Skeletal muscle satellite cell (primary cell): ENCODE measurements at regions not wholly inside any gene's neighbourhood (a gene's known extent, or its start where the extent isn't known, plus 50 kb on each side); places are given as distances from the start of the nearest gene placed in this dataset.

Source experiments
- H3K27me3 ChIP-seq: 2 replicates; pipeline ENCODE4 v1.7.0; 2013; ENCODE audit warnings: low read length; ENCODE audit not compliant: control insufficient read depth, insufficient read depth
- H3K36me3 ChIP-seq: 2 replicates; pipeline ENCODE4 v1.7.0; 2013; ENCODE audit warnings: mild to moderate bottlenecking, control low read depth, low read length; ENCODE audit not compliant: insufficient read depth
- H3K4me1 ChIP-seq: 2 replicates; pipeline ENCODE4 v1.7.0; 2013; ENCODE audit warnings: low read length; ENCODE audit not compliant: control insufficient read depth, insufficient read depth
- H3K4me2 ChIP-seq: 2 replicates; pipeline ENCODE4 v1.7.0; 2013; ENCODE audit warnings: mild to moderate bottlenecking, low read length
- H3K4me3 ChIP-seq: 2 replicates; pipeline ENCODE4 v1.7.0; 2013; ENCODE audit warnings: low read length
- H3K9ac ChIP-seq: 2 replicates; pipeline ENCODE4 v1.7.0; 2013; ENCODE audit warnings: mild to moderate bottlenecking, low read depth, low read length, moderate library complexity
- H3K9me3 ChIP-seq: replicated peaks from 2 replicates; pipeline ENCODE4 v1.7.0; 2013; ENCODE audit warnings: mild to moderate bottlenecking, control low read depth, low read length

DNA sequence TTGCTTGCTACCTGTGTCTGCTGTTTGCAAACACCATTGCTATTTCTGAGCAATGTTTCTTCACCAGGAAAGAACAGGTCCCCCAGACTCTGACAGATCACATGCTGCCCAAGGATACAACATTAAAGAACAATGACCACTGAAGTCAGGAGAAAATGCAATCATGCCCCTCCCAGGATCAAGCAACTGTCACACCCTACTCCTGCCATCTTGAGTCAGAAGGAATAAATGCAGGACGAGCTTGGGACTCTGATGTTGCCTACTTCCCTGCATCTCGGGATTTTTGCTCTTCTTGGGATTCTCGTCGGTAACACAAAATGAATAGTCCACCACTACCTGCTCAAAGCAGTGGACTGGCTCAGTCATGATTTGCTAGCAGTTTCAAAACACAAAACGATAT is 490.6 kb downstream of the COG6 start:
- H3K9ac ChIP-seq, result no peak overlapping the region
- no peaks in the 10 kb centered on the region for H3K9me3 ChIP-seq
- no peaks in the 10 kb centered on the region for H3K27me3 ChIP-seq
- H3K4me3 ChIP-seq, result no peak overlapping the region
- peaks cover 19% of the 10 kb centered on the region for H3K4me1 ChIP-seq
- no peaks in the 10 kb centered on the region for H3K36me3 ChIP-seq
- H3K4me2 ChIP-seq, result no peak overlapping the region

DNA sequence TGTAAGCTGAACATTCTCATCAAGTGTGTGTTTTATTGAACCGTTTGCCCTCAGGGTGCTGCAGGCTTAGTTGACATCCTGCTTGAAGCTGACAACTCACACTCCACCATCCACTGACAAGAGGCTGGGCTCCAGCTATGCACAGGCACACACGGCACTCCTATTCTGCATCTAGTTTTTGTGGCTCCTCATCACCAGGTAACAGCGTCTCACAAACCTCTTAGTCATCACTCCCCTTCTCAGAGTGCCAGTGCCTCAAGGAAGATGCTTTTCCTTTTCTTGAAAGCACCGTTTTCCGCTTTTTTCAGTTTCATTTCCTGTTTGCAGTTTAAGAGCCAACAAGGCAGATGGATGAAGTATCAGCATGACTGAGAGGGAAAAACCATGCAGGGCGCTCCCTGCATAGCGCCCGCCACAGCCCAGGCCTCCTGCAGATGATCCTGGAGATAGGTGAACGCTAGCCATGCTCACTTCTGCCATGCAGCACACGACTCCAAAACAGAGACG is 491.2 kb downstream of the COG6 start:
- Histone ChIP-seq H3K36me3 (no peaks in the 10 kb centered on the region), H3K4me1 (peaks cover 25% of the 10 kb centered on the region), H3K9me3 (no peaks in the 10 kb centered on the region), H3K9ac (no peak overlapping the region), H3K4me3 (no peak overlapping the region), H3K27me3 (no peaks in the 10 kb centered on the region), H3K4me2 (no peak overlapping the region)

DNA sequence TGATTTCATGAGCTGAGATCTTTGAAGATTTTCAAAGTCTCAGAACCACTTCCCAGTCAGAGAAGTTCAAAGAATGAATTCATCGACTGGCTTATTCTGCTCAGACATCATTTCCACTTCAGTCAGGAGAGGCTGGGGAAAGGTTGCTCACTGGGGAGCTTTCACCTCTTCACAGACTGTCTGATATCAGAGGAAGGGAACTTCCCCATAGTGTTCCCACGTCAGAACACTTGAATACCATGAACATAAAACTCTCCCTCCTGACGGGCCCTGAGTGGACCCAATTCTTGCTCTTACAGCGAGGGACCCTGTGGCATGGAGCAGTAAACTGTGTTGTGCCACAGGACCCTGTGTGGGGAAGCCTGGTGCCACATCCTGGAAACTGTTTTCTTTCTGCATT is 492.6 kb downstream of the COG6 start:
- Histone ChIP-seq H3K4me1 (peaks cover 35% of the 10 kb centered on the region), H3K9ac (no peak overlapping the region), H3K9me3 (no peaks in the 10 kb centered on the region), H3K27me3 (no peaks in the 10 kb centered on the region), H3K4me3 (no peak overlapping the region), H3K4me2 (no peak overlapping the region), H3K36me3 (no peaks in the 10 kb centered on the region)

DNA sequence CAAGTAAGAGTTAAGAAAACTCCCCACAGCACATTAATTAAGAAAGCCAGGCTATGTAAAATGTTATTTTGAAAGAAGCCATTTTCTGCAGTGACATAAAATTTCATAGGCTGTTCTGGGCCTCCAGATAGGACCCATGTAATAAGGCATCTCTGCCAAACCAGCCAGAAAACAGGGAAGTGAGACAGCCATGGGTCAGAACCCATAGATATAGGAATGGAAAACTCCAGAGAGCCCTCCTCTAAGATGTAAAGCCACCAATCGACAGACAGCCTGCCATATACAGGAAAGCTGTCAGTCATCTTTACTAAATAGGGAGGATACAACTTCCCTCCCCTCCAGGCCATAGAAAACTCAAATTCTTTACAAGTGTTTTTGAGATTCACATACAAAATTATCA is 493.3 kb downstream of the COG6 start:
- H3K9me3 ChIP-seq, result no peaks in the 10 kb centered on the region
- H3K4me2 ChIP-seq, result no peak overlapping the region
- no peak overlapping the region for H3K4me3 ChIP-seq
- no peaks in the 10 kb centered on the region for H3K27me3 ChIP-seq
- H3K36me3 ChIP-seq, result no peaks in the 10 kb centered on the region
- peaks cover 35% of the 10 kb centered on the region for H3K4me1 ChIP-seq
- H3K9ac ChIP-seq, result peak overlapping the region; percentile 55

DNA sequence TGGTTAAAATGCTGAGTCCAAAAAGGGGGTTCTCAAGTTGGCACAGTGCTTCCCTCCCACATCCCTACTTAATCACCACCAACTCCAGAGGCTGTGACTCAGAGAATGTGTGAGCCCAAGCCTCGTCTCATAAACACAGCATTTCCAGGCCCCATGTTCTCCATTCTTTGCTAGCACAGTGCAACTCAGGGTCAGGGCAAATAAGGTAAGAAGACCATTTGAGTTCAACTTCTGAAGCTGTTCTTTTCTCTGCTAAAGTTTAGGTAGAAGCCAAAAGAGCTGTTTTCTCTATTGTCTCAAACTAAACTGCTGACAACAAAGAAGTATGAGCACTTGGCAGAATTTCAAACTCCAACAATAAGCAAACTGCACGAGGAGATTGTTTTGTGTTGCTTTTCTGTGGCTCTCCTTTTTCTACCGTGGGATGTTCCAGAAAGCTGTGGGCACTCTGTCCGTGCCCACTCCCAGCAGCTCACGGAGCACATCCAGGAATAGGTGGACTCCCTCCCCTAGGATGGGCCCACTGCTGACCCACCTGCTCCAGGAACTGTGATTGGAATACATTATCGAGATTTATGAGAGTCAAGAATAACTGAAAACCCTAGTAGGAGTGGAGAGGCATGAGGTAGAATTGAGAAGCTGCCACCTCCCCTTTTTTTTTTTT is 494.3 kb downstream of the COG6 start:
- H3K9me3 ChIP-seq, result no peaks in the 10 kb centered on the region
- peaks cover 35% of the 10 kb centered on the region for H3K4me1 ChIP-seq
- H3K4me2 ChIP-seq, result peak overlapping the region; percentile 34
- H3K9ac ChIP-seq, result peak overlapping the region; percentile 60
- H3K4me3 ChIP-seq, result no peak overlapping the region
- no peaks in the 10 kb centered on the region for H3K36me3 ChIP-seq
- no peaks in the 10 kb centered on the region for H3K27me3 ChIP-seq

DNA sequence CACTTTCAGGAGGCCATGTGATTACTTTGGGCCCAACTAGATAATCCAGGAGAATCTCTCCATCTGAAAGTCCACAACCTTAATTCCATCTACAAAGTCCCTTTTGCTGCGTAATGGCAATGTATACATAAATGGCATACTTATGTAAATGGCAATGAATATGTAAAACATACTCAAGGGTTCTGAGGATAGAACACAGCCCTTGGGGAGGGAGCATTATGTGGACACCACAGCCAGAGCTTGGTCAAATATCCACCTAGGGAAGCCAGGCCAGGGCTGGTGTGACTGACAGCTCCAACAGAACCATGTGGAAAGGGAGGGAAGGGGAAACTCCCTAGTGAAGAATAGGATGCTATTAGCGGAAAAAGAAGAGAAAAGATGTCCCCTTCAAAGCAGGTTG is 496.2 kb downstream of the COG6 start:
- no peaks in the 10 kb centered on the region for H3K27me3 ChIP-seq

DNA sequence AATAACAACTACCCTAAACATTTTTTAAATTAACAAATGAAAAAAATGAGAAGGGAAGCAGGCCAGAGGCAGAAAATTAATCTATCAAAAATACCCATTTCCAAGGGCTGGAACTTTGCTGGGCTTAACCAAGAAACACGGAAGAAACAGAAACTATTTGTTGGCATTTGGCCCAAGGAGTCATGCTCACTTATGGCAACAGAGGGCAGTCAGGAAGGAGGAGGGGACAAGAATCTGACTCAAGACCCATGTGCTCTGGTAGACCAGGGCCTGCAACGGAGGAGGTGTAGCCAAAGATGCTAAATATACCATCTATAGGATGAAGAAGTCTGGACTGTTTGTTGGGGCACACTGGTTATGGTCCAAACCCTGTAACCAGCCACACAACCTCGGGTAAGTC is 496.7 kb downstream of the COG6 start:
- Histone ChIP-seq H3K27me3 (no peaks in the 10 kb centered on the region), H3K4me3 (no peak overlapping the region)

More for the DNA sequence above, 496.2 kb downstream of the COG6 start:
- Histone ChIP-seq H3K4me1 (peaks cover 35% of the 10 kb centered on the region), H3K4me3 (no peak overlapping the region), H3K9me3 (no peaks in the 10 kb centered on the region), H3K9ac (no peak overlapping the region), H3K4me2 (no peak overlapping the region), H3K36me3 (no peaks in the 10 kb centered on the region)

DNA sequence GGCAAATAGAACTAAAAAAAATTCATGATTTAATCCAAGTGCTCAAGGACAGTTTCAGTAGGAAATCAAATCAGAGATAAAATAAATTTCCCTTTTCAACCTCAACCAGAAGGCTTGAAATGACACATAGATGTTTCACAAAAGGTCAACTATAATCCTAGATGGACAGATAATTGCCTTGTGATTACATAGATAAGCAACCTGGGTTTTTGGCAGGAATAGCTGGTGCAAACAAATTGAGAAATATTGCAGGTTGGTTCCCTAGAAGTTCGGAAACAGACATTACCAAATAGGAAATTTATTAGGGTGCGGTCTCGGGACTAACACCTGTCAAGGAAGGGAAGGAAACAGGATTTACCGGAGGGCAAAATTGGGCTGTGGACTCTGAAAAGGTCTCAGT is 497.5 kb downstream of the COG6 start:
- H3K9ac ChIP-seq, result no peak overlapping the region
- H3K4me2 ChIP-seq, result no peak overlapping the region
- H3K27me3 ChIP-seq, result no peaks in the 10 kb centered on the region
- no peaks in the 10 kb centered on the region for H3K9me3 ChIP-seq
- H3K4me3 ChIP-seq, result no peak overlapping the region
- no peaks in the 10 kb centered on the region for H3K36me3 ChIP-seq
- H3K4me1 ChIP-seq, result peaks cover 35% of the 10 kb centered on the region

More for the DNA sequence above, 496.7 kb downstream of the COG6 start:
- H3K36me3 ChIP-seq, result no peaks in the 10 kb centered on the region
- H3K4me2 ChIP-seq, result no peak overlapping the region
- peaks cover 35% of the 10 kb centered on the region for H3K4me1 ChIP-seq
- H3K9ac ChIP-seq, result no peak overlapping the region
- H3K9me3 ChIP-seq, result no peaks in the 10 kb centered on the region

DNA sequence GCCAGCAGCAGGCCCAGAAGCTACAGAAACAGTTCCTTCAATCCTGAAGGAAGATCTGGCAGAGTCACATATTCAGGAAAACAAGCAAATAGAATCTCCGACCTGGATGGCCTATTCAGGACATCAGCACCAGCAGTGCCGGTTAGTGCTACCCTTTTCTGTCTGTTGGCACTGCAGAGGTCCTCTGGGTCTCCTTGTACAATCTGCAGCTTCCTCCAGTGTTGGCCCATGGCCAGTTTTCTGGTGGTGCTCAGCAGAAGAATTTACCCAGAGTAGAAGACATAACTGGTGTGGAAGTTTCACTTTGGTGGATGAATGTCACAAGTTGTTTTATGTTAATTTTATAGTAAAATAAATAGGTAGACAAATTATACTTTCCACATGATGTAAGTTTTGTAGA is 498.1 kb downstream of the COG6 start:
- H3K36me3 ChIP-seq, result no peaks in the 10 kb centered on the region
- H3K27me3 ChIP-seq, result no peaks in the 10 kb centered on the region
- H3K4me3 ChIP-seq, result no peak overlapping the region
- no peak overlapping the region for H3K4me2 ChIP-seq
- H3K9me3 ChIP-seq, result no peaks in the 10 kb centered on the region
- no peak overlapping the region for H3K9ac ChIP-seq
- H3K4me1 ChIP-seq, result peaks cover 35% of the 10 kb centered on the region

DNA sequence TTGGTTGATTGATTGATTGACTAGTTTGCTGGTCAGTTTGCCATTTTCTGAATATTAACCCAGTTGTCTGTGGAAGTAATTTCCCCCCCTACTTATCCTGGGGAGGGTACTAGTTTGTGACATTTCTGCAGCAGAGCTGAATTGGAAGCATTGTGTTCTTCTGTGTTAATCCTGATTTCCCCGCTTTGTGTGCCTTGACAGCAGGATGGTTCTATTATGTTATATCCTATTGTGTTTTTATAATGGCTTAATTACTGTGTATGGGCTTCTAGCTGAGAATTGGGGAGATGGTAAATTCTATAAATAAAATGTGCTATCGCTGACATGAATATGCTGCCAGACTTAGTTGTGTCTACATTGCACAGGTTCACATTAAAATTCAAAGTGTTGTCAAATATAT is 499.7 kb downstream of the COG6 start:
- Histone ChIP-seq H3K4me3 (no peak overlapping the region), H3K36me3 (no peaks in the 10 kb centered on the region), H3K9me3 (no peaks in the 10 kb centered on the region), H3K4me1 (peaks cover 21% of the 10 kb centered on the region), H3K4me2 (no peak overlapping the region), H3K27me3 (no peaks in the 10 kb centered on the region), H3K9ac (no peak overlapping the region)

DNA sequence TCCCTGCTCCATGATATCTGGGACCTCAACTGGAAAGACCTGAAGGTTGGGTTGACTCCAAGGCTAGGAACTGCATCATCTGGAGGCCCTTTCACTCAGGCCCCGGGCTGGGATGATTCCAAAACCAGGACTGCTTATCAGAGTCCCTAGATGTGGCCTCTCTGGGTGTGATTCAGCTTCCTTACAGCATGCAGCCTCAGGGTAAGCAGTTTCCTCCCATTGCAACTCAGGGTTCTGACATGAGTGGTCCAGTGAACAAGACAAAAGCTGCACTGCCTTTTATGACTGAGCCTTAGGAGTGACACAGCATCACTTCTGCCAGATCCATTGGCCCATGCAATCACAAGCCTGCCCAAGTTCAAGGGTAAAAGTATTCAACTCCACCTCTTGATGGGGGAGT is 502.8 kb downstream of the COG6 start:
- Histone ChIP-seq H3K4me2 (no peak overlapping the region), H3K9ac (no peak overlapping the region), H3K4me3 (no peak overlapping the region), H3K36me3 (no peaks in the 10 kb centered on the region), H3K4me1 (peaks cover 5% of the 10 kb centered on the region), H3K9me3 (no peaks in the 10 kb centered on the region), H3K27me3 (no peaks in the 10 kb centered on the region)

DNA sequence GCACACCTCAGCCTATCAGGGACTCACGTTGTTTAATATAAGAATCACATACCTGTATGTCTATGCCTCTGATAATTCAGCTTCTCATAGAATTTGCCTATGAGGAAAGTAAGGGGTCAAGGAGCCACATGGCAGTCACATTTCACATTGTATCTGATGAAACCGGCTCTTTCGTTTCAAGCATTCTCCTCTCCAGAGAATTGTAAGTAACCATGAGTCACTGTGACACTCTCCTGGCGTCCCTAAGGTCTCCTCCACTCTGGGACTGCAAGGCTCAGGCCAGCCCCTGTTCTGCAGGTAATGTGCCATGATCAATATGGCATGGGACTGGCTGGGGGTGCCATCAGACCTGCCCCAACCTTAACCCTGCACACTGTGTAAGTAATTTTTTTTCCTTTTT is 503.3 kb downstream of the COG6 start:
- no peak overlapping the region for H3K4me3 ChIP-seq
- H3K4me2 ChIP-seq, result no peak overlapping the region

More for the DNA sequence above, 503.3 kb downstream of the COG6 start:
- H3K4me1 ChIP-seq, result peaks cover 11% of the 10 kb centered on the region
- H3K9me3 ChIP-seq, result no peaks in the 10 kb centered on the region
- no peak overlapping the region for H3K9ac ChIP-seq
- no peaks in the 10 kb centered on the region for H3K27me3 ChIP-seq
- H3K36me3 ChIP-seq, result no peaks in the 10 kb centered on the region
